Kidney epithelial cell (primary cell): ENCODE measurements at regions not wholly inside any gene's neighbourhood (a gene's known extent, or its start where the extent isn't known, plus 50 kb on each side); places are given as distances from the start of the nearest gene placed in this dataset.

Experiments used
- DNase-seq: peaks from one replicate; pipeline ENCODE4 v3.0.0-alpha.2; 2010; ENCODE audit warnings: low read depth
- H3K27me3 ChIP-seq: 2 replicates; pipeline ENCODE4 v1.6.0; 2011; ENCODE audit warnings: low read length; ENCODE audit not compliant: control insufficient read depth, insufficient read depth
- H3K36me3 ChIP-seq: 2 replicates; pipeline ENCODE4 v1.5.1; 2011; ENCODE audit warnings: low read length; ENCODE audit not compliant: control insufficient read depth, insufficient read depth
- H3K4me3 ChIP-seq: 2 replicates; pipeline ENCODE4 v1.5.1; 2011; ENCODE audit warnings: low read depth, mild to moderate bottlenecking, control low read depth, low read length
- TF ChIP-seq, protein P1 (sequence below): IDR thresholded peaks from 2 replicates; pipeline ENCODE4 v1.5.1; 2011; ENCODE audit warnings: mild to moderate bottlenecking, moderate library complexity, low read length, control low read depth, inconsistent platforms; ENCODE audit not compliant: insufficient read depth, poor library complexity, severe bottlenecking

DNA sequence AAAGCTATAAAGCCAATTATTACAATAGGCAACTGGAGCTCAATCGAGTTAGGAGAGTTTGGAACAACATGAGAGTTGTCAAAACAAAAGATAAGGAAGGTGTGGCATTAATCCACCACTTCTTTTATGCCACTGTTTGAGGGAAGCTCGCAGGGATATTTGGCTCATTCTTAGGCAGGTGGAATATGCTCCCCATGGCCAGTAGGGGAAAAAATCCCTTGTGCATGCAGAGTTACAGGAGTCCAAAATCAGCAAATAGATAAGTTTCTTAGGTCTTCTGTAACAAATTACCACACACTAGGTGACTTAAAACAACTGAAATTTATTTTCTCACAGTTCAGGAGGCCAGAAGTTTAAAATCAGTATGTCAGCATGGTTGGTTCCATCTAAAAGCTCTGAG lies 135.4 kb upstream of the SYNPR start:
- no peak overlapping the region for H3K4me3 ChIP-seq
- no peaks in the 10 kb centered on the region for H3K36me3 ChIP-seq
- TF ChIP-seq, protein P1, sequence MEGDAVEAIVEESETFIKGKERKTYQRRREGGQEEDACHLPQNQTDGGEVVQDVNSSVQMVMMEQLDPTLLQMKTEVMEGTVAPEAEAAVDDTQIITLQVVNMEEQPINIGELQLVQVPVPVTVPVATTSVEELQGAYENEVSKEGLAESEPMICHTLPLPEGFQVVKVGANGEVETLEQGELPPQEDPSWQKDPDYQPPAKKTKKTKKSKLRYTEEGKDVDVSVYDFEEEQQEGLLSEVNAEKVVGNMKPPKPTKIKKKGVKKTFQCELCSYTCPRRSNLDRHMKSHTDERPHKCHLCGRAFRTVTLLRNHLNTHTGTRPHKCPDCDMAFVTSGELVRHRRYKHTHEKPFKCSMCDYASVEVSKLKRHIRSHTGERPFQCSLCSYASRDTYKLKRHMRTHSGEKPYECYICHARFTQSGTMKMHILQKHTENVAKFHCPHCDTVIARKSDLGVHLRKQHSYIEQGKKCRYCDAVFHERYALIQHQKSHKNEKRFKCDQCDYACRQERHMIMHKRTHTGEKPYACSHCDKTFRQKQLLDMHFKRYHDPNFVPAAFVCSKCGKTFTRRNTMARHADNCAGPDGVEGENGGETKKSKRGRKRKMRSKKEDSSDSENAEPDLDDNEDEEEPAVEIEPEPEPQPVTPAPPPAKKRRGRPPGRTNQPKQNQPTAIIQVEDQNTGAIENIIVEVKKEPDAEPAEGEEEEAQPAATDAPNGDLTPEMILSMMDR, result no peak
- DNase-seq, result no peak
- no peaks in the 10 kb centered on the region for H3K27me3 ChIP-seq

DNA sequence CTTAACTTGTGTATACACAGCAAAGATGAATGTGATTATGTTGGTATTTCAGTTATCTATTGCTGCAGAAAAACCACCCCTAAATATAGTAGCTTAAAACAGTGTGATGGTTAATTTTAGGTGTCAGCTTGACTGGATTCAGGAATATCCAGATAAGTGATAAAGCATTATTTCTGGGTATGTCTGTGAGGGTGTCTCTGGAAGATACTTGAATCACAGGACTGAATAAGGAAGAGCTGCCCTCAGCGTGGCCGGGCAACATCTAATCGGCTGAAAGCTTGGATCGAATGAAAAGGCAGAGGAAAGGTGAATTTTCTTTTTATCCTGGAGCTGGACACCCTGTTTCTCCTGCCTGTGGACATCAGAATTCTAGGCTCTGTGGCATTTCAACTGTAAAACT lies 132.0 kb upstream of the SYNPR start:
- TF ChIP-seq, protein P1, result no peak
- DNase-seq, result no peak
- no peaks in the 10 kb centered on the region for H3K36me3 ChIP-seq
- no peaks in the 10 kb centered on the region for H3K27me3 ChIP-seq
- H3K4me3 ChIP-seq, result no peak overlapping the region

DNA sequence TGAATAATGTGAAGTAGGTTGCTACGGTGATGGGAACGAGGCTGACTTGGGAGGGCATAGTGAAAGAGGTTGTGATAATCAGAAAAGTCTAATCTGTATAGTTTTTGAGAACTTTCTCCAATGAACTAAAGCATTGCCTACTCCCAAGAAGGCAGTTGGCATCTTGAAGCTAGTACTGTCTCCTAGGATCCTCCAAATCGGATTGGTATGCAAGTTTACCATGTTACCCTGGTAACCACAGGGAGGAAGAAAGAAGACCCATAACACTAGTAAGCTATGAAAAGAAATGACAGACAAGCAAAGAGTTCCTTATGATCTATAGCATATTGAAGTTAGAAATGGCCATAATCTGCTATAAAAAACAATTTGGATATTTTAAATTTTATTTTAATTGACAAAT lies 127.2 kb upstream of the SYNPR start:
- no peaks in the 10 kb centered on the region for H3K27me3 ChIP-seq
- no peak for DNase-seq
- no peaks in the 10 kb centered on the region for H3K36me3 ChIP-seq
- TF ChIP-seq, protein P1, result no peak
- H3K4me3 ChIP-seq, result no peak overlapping the region

DNA sequence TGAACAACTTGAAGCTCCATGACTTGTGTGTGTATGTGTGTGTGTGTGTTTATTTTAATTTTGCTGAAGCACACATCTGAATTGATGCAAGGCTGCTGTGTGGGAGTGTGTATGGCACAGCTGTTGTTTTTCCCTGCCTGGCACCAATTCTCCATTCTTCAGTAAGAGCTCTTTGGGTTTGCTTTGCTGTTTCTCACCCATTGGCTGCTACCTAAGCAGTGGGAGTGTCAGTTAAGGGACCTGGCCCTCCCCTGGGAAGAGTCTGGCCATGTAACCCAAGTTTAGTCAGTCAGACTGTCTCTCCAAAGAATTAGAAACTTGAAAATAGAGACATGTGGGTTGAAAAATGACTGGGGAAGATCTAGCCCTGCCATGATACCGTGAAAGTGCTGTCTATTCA lies 126.2 kb upstream of the SYNPR start:
- TF ChIP-seq, protein P1, result no peak
- DNase-seq, result no peak
- Histone ChIP-seq H3K4me3 (no peak overlapping the region), H3K27me3 (no peaks in the 10 kb centered on the region), H3K36me3 (no peaks in the 10 kb centered on the region)

DNA sequence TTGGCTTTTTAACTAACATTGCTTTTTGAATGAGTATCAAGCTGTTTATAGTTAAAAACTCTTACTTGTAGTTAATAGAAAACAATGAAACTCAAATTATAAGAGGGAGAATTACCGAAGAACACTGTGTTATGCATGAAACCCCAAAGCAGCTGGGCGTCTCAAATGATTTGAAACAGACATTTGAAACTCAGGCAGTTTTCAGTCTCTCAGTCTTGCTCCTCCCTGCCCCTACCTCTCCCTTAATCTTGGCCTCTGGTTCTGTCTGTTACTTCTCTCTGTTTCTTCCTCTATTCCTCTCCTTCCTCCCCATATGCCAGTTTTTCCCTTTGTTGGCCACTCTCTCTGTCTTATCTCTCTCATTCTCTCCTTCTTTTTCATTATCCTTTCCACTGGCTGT lies 118.3 kb upstream of the SYNPR start:
- H3K27me3 ChIP-seq, result no peaks in the 10 kb centered on the region
- no peak overlapping the region for H3K4me3 ChIP-seq
- TF ChIP-seq, protein P1, result no peak
- no peaks in the 10 kb centered on the region for H3K36me3 ChIP-seq
- no peak for DNase-seq

DNA sequence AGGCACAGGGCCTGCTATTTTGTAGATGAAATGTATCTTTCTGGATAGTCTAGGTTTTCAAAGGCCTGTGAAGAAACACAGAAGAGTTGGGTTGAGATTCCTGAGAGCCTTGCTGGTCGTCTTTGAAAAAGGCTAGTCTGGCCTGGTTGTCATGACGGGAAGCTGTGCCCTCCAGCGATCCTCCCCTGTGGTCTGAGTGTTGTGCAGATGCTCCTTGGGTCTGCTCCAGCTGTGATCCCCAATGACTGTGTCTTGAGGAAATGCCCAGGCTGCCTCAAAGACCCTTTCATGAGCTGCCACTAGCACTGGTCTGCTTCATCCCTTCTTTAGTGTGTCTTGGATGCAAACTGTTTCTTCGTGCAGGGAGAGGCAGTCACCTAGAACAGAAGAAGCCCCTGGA lies 111.0 kb upstream of the SYNPR start:
- Histone ChIP-seq H3K4me3 (no peak overlapping the region), H3K36me3 (no peaks in the 10 kb centered on the region), H3K27me3 (no peaks in the 10 kb centered on the region)
- TF ChIP-seq, protein P1, result no peak
- no peak for DNase-seq
